ENCODE measurements at regions not wholly inside any gene's neighbourhood (a gene's known extent, or its start where the extent isn't known, plus 50 kb on each side); places are given as distances from the start of the nearest gene placed in this dataset.

DNA sequence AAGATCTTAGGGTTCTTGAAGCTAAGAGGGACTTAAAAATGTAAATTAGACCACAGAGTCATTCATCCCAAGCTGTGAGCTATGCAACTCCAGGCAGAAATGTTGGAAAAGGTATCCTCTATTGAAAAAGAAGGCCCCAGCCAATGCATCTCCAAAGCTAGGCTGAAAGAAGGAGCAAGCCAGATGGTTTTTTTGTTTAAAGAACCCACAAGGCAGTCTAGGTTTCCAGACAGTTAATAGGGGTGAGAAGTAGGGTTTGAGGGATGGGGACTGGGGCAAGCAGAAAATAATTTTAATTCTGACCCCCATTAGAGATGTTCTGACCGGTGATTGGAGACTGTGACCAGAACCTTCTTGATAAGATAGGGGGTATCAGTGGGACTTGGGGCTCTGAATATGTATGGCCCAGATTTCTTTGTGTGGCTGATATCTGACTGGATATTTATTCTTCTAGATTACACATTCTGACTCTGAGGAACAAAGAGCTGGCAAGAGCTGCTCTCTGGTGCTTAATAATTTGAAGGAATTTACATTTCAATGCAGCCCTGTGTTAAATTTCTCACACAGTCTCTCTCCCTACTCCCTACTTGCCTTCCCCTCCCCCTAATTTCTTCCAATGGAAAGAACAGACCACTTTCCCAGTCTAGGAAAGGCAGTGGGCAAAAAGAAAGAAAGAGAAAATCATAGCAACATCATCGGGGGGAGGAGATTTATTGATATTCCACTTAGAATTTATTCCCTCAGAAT lies 104.9 kb downstream of the NUF2 start:
- TF ChIP-seq, protein P1, sequence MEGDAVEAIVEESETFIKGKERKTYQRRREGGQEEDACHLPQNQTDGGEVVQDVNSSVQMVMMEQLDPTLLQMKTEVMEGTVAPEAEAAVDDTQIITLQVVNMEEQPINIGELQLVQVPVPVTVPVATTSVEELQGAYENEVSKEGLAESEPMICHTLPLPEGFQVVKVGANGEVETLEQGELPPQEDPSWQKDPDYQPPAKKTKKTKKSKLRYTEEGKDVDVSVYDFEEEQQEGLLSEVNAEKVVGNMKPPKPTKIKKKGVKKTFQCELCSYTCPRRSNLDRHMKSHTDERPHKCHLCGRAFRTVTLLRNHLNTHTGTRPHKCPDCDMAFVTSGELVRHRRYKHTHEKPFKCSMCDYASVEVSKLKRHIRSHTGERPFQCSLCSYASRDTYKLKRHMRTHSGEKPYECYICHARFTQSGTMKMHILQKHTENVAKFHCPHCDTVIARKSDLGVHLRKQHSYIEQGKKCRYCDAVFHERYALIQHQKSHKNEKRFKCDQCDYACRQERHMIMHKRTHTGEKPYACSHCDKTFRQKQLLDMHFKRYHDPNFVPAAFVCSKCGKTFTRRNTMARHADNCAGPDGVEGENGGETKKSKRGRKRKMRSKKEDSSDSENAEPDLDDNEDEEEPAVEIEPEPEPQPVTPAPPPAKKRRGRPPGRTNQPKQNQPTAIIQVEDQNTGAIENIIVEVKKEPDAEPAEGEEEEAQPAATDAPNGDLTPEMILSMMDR (conservative IDR thresholded peaks at IDR 0.05), result no peak
- TF ChIP-seq ZFX (IDR thresholded peaks at IDR 0.05), result no peak

DNA sequence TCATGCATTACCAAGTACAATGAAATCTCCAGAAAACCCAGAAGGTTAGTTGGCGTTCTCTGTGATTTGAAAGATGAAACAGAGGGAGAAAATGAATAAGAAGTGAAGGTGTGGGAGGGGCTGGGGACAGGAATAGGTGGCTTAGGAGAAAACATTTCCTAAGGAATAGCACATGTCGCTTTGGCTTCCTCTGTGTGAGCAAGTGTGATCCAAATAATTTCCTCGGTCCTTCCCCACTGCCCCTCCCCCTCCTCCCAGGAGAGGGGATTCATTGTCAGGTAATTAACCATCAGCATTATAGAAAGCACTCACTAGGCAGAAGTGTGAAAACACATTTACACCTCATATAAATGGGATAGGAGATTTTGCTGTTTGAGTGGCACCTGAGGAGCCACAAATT lies 105.5 kb downstream of the NUF2 start:
- no peak for TF ChIP-seq ZFX (IDR thresholded peaks at IDR 0.05)
- TF ChIP-seq, protein P1 (conservative IDR thresholded peaks at IDR 0.05), result no peak
- no peak overlapping the region for H3K27ac ChIP-seq

More for the DNA sequence above, 104.9 kb downstream of the NUF2 start:
- H3K27ac ChIP-seq, result no peak overlapping the region

DNA sequence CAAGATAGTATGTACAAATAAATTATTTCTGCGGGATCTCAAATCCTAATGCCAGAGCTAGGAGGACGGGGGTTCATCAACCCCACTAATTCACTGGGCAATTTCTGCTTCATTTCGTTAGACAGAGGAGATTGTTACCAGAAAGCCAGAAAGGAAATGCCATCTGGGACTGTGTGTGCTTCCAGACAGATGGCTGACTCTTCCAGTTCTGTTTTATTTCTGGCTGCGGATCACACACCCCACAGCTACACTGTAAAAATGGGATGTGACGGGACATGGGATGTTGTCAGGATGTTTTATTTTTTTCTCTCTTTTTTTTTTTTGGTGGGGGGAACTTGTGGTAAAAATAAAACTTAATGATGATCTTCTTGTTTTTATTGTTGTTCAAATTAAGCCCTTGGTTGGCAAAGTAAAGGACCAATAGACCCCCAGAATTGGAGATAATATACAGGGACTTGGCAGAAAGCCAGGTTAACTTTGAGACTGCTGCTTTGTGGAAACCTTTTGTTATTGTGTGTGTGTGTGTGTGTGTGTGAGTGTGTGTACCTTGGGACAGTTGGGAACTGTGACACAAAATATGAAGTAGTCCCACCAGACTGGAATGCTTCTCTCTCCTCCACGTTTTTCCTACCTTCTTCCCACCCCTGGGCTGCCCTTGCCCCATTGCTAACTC lies 114.5 kb downstream of the NUF2 start:
- TF ChIP-seq, protein P1 (conservative IDR thresholded peaks at IDR 0.05), result no peak
- TF ChIP-seq ZFX (IDR thresholded peaks at IDR 0.05), result no peak
- no peak overlapping the region for H3K27ac ChIP-seq

DNA sequence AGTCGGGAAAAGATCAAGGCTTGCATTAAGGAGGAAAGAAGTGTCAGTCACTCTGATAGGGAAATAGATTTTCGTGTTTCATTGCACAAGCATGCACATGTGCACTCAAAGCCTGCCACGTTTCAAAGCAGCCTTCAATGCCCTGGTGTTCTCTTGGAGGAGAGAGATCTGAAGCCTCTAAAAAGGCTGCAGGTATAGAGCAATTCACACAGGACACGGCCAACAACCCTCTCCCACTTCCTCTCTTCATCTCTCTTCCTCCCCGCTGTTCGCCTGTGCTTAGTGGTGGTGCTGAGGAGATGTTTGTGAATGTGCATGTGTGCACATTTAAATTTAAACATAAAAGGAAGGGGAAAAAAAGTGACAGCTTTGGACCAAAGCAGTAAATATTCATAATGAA lies 117.7 kb downstream of the NUF2 start:
- TF ChIP-seq ZFX (IDR thresholded peaks at IDR 0.05), result 0 out of 2 replicates have a peak, but pooled peaks have one; percentile 13
- TF ChIP-seq, protein P1 (conservative IDR thresholded peaks at IDR 0.05), result no peak
- H3K27ac ChIP-seq, result no peak overlapping the region

DNA sequence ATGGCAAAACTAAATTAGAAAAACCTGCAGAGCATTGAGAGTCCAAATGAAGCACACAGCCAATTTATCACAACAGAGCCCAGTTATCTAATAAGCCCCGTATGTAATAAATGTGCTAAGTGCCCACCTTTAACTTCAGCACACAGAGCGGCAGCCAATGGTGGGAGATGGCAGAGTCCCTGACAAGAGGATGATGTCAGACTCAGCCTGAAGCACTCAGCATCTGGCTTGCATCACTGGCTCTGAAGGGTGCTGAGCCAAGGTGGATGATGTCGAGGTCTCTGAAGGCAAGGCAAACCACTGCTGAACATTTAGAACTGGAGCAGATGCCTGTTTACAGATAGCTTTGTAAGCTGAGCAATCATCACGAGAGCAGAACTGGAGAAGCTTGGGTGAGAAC lies 118.3 kb downstream of the NUF2 start:
- H3K27ac ChIP-seq, result no peak overlapping the region
- no peak for TF ChIP-seq ZFX (IDR thresholded peaks at IDR 0.05)
- TF ChIP-seq, protein P1 (conservative IDR thresholded peaks at IDR 0.05), result no peak

DNA sequence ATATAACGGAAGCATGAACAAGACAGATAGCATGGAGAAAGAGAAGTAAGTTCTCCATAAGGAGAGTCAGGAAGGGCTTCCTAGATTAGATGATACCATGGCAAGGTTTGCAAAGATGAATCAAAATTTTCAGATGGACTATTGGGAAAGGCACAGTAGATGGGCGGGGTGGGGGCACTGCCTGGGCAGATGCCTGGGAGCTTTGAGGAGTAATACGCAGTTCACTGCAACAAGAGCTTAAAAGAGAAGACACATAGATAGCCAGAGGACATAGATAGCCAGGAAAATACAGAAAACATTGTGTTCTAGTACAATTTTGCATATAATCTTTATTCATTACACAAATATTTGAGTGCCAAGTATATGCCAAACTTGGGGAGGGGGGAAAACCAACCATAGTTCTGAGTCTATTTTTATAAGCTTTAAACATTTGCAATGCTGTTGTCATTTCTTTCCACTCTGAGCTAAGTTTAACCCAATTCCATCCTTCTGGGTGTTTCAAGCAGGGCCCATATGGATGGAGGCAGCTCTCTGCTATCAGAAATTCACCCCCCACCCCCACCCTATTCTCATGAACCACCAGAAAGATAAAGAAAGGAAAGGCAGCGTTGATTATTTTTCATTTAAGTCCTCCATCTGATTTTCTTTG lies 120.6 kb downstream of the NUF2 start:
- TF ChIP-seq, protein P1 (conservative IDR thresholded peaks at IDR 0.05), result no peak
- TF ChIP-seq ZFX (IDR thresholded peaks at IDR 0.05), result no peak
- no peak overlapping the region for H3K27ac ChIP-seq

DNA sequence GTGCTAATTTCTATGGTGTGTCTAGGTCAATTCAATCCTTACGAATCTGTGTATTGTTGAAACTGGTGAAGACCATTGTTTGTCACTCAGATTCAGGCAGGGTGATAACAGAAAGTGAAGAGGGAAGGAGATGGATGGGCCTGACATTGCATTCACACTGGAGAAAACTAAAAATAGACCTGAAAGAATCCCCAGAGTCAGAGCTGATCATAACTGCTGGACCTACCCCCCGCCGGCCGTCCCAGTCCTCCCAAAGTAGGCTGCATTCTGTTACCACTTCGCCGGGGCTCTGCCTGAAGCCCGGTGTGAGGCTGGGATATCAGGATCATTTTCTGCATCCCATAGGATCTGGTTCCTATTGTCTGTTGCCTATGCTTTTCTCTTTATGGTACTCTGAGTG lies 121.1 kb downstream of the NUF2 start:
- H3K27ac ChIP-seq, result no peak overlapping the region
- TF ChIP-seq, protein P1 (conservative IDR thresholded peaks at IDR 0.05), result no peak
- TF ChIP-seq ZFX (IDR thresholded peaks at IDR 0.05), result no peak
